ENCODE measurements at regions not wholly inside any gene's neighbourhood (a gene's known extent, or its start where the extent isn't known, plus 50 kb on each side); places are given as distances from the start of the nearest gene placed in this dataset.

- DNase-seq (ENCODE audit: low read depth, low spot score): no peak
Observed at GRCh38 chr6:156160007-156160794, 617.0 kb upstream of the ARID1B start.

- no peak for DNase-seq (ENCODE audit: low read depth, low spot score)
Observed at GRCh38 chr6:156154896-156155295, 622.3 kb upstream of the ARID1B start.

- no peak for DNase-seq (ENCODE audit: low read depth, low spot score)
Observed at GRCh38 chr6:156150391-156150790, 626.8 kb upstream of the ARID1B start.

GRCh38 chr6:156146891-156147290 is 630.3 kb upstream of the ARID1B start:
- no peak for DNase-seq (ENCODE audit: low read depth, low spot score)

DNA sequence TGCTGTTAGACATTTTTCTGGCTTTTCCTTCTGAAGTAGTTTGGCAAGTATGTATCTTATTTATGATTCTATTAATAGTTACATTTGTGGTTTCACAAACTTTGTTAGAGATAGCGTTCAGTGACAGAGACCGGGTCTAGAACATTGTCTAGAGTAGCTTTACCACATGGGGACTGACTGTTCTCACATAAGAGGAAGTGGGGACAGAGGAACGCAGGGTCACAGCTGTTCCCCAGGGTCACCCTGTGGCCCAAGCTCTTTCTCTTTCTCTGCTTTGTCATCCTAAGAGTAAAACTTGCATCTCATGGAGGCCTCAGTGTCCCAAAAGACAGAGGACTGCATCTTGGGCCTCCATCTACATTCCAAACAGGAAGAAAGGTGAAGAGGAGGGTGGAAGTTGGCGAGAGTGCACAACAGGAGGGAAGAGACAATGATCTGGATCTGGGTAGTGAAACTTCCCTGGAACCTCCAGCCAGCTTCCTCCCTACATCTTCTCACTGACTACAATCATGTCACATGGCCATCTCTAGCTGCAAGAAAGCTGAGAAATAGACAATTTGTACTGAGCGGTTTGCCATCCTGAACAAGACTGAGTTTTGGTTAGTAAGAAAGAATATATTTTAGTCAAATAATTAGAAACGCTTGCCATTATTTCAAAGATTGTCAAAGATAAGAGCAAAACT is 645.8 kb upstream of the ARID1B start:
- no peak for DNase-seq (ENCODE audit: low read depth, low spot score)

GRCh38 chr6:156126535-156126934 is 650.6 kb upstream of the ARID1B start:
- DNase-seq (ENCODE audit: low read depth, low spot score): no peak

DNA sequence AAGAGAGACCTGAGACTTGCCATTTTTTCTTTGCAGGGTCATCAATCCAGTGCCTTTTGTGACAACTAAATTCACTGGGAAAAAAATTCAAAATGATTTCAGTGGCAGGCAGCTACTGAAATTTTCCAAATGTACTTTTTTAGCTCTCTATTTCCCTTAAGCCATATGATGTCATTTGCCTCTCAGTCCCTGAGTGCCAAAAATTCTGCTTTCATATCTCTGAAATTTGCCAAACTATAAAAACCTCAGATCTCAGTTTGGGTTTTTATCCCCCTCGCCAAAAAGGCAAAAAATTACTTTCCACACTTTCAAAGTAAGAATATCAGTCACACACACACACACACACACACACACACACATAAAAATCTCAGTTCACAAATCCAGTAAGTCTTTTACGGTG is 651.3 kb upstream of the ARID1B start:
- no peak for DNase-seq (ENCODE audit: low read depth, low spot score)

DNA sequence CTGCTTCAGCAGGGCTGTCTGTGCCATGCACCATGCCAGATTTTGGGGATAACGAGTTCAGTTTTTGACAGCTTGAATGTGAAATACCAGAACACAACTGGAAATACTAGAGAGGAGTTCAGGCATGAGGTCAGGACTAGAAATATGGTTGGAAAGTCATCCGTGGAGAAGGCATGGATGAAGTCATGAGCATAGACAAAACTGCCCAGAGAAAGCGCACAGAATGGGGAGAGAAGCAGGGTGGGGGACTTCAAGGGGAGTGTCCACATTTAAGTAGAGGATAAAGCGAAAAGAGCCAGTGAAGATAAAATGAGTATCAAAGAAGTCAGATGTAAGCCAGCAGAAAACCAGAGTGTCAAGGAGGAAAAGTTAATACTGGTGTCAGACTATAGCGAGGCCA is 653.4 kb upstream of the ARID1B start:
- DNase-seq (ENCODE audit: low read depth, low spot score): no peak

GRCh38 chr6:156121973-156122372 is 655.2 kb upstream of the ARID1B start:
- DNase-seq (ENCODE audit: low read depth, low spot score): no peak

DNA sequence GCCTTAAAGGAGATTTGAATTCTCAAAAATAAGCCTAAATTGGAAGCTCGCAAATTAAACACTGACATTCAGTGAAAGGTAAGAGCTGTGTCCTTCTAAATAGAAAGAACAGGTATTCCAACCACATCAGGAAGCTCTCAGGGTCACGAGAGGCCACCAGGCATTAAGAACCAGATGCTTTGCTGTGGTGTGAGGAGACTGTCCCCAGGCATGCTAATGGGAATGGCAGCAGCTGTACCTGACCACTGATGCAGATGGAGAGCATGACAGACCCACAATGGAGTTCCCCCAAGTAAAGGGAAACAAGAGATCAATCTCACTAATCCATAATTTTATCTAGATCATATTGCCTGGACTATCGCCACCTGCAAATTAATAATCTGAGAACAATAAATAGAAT is 658.9 kb upstream of the NOX3 start:
- DNase-seq (ENCODE audit: low read depth, low spot score): no peak

DNA sequence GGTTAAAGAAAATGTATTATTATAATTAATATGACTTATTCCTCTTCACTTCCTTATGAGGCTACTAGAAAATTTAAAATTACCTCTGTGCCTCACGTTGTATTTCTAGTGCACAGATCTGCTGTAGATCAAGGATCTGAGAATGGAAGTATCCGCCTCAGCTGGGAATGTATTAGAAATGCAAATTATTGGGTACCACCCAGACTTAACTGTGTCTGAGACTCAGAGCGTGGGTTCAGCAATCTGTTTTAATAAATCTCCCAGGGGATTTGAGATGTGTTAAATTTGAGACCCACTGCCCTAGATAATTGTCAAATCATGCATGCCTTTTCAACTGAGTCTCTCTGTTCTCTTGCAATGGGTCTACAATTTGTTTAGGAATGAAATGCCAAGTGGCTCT is 658.0 kb upstream of the NOX3 start:
- DNase-seq (ENCODE audit: low read depth, low spot score): no peak

DNA sequence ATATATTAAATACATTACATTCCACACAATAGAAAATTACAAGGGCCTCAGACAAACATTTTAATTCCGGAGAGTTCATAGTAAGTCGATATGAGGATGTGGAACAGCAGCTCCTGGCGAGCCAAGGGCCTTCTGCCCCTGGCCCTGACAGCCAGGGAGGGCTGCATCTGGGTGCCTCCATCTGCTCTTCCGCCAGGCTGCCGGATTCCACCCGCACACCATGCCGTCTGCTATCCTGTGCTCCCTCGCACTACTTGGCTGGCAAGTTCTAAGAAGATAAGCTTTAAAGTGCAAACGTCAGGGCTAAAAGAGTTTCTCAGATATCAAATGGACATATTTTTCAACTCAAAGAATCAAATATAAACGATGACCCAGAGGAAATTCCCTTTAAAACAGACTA is 656.3 kb upstream of the NOX3 start:
- DNase-seq (ENCODE audit: low read depth, low spot score): no peak

GRCh38 chr6:156110249-156110648 is 654.6 kb upstream of the NOX3 start:
- DNase-seq (ENCODE audit: low read depth, low spot score): no peak

GRCh38 chr6:156109713-156110112 is 654.1 kb upstream of the NOX3 start:
- DNase-seq (ENCODE audit: low read depth, low spot score): no peak

- no peak for DNase-seq (ENCODE audit: low read depth, low spot score)
Observed at GRCh38 chr6:156107624-156108101, 652.0 kb upstream of the NOX3 start.

GRCh38 chr6:156102129-156102528 is 646.5 kb upstream of the NOX3 start:
- no peak for DNase-seq (ENCODE audit: low read depth, low spot score)

DNA sequence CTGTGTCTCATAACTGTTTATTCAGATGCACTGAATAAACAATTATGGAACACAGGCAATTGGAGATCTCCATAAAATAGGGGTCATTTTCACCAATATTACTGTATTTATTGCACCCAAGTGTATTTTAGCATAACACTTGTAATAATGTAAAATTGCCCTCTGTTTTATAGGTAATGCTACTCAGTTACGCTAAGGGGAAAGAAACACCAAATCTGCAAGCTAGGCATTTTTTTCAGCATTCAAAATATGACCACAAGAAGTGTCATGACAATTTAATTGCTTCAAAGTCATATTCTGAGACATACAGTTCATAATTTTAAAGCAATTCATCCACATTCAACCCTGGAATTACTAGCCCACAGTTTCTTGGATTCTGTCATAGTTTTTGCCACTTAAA is 643.2 kb upstream of the NOX3 start:
- DNase-seq (ENCODE audit: low read depth, low spot score): no peak

- DNase-seq (ENCODE audit: low read depth, low spot score): no peak
Observed at GRCh38 chr6:156087487-156087886, 631.8 kb upstream of the NOX3 start.

DNA sequence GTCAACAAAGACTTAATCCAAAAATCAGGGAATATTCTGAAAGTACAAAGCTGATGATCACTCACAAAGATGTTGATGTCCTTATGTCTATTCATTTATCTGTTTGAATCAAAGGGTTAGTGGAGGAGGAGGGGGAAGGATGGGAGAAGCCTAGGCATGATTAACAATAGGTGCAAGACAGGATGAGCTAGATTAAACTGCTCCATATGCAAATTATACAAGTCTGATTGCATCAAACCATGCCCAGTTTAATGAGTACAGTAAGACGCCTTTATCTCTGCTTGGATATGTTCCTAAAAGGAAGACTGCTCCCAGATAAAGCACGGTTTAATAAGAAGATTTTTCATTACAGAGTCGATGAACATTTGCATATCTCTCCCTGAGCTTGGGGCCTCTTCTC is 626.4 kb upstream of the NOX3 start:
- no peak for DNase-seq (ENCODE audit: low read depth, low spot score)

- no peak for DNase-seq (ENCODE audit: low read depth, low spot score)
Observed at GRCh38 chr6:156080371-156080770, 624.7 kb upstream of the NOX3 start.

GRCh38 chr6:156068881-156069280 is 613.2 kb upstream of the NOX3 start:
- no peak for DNase-seq (ENCODE audit: low read depth, low spot score)

- no peak for DNase-seq (ENCODE audit: low read depth, low spot score)
Observed at GRCh38 chr6:156065849-156066248, 610.2 kb upstream of the NOX3 start.

- DNase-seq (ENCODE audit: low read depth, low spot score): no peak
Observed at GRCh38 chr6:156062091-156062563, 606.5 kb upstream of the NOX3 start.

Data from pulmonary artery endothelial cell (primary cell).